ENCODE measurements at regions not wholly inside any gene's neighbourhood (a gene's known extent, or its start where the extent isn't known, plus 50 kb on each side); places are given as distances from the start of the nearest gene placed in this dataset.

GRCh38 chr13:73388586-73388985 lies 329.8 kb downstream of the KLF5 start:
- no peak for TF ChIP-seq CTCF (IDR thresholded peaks at IDR 0.05; ENCODE audit: borderline replicate concordance, insufficient read depth, low read depth, low read length)
- no peak overlapping the region for H3K4me3 ChIP-seq (ENCODE audit: low read depth, low read length)

GRCh38 chr13:73387318-73387717 lies 328.5 kb downstream of the KLF5 start:
- no peak for TF ChIP-seq CTCF (IDR thresholded peaks at IDR 0.05; ENCODE audit: borderline replicate concordance, insufficient read depth, low read depth, low read length)

GRCh38 chr13:73385848-73386247 lies 327.0 kb downstream of the KLF5 start:
- no peak for TF ChIP-seq CTCF (IDR thresholded peaks at IDR 0.05; ENCODE audit: borderline replicate concordance, insufficient read depth, low read depth, low read length)
- no peak overlapping the region for H3K4me3 ChIP-seq (ENCODE audit: low read depth, low read length)

More at GRCh38 chr13:73387318-73387717, 328.5 kb downstream of the KLF5 start:
- H3K4me3 ChIP-seq (ENCODE audit: low read depth, low read length): no peak overlapping the region

GRCh38 chr13:73372666-73373627 lies 314.1 kb downstream of the KLF5 start:
- TF ChIP-seq CTCF (IDR thresholded peaks at IDR 0.05; ENCODE audit: borderline replicate concordance, insufficient read depth, low read depth, low read length): no peak
- no peak overlapping the region for H3K4me3 ChIP-seq (ENCODE audit: low read depth, low read length)

GRCh38 chr13:73370066-73370465 lies 311.3 kb downstream of the KLF5 start:
- TF ChIP-seq CTCF (IDR thresholded peaks at IDR 0.05; ENCODE audit: borderline replicate concordance, insufficient read depth, low read depth, low read length): no peak
- no peak overlapping the region for H3K4me3 ChIP-seq (ENCODE audit: low read depth, low read length)

- no peak overlapping the region for H3K4me3 ChIP-seq (ENCODE audit: low read depth, low read length)
- TF ChIP-seq CTCF (IDR thresholded peaks at IDR 0.05; ENCODE audit: borderline replicate concordance, insufficient read depth, low read depth, low read length): no peak
Observed at GRCh38 chr13:73369095-73369494, 310.3 kb downstream of the KLF5 start.

- no peak overlapping the region for H3K4me3 ChIP-seq (ENCODE audit: low read depth, low read length)
- TF ChIP-seq CTCF (IDR thresholded peaks at IDR 0.05; ENCODE audit: borderline replicate concordance, insufficient read depth, low read depth, low read length): no peak
Observed at GRCh38 chr13:73368608-73369007, 309.8 kb downstream of the KLF5 start.

Data from GM12875 (cell line).